T-helper 2 cell treated with Interferon-gamma antibody and Interleukin-4, amounts not matched to agents 100 ng/mL and 5 ng/mL, for 36 hours (primary cell): ENCODE measurements at regions not wholly inside any gene's neighbourhood (a gene's known extent, or its start where the extent isn't known, plus 50 kb on each side); places are given as distances from the start of the nearest gene placed in this dataset.
"Not testable (repeated sequence)": the region's sequence is repeated elsewhere in the genome, so short reads cannot be mapped to it uniquely, and the experiment has no call there.

ENCODE experiments used
- intact Hi-C: fragments of 100-400 bp; cut with micrococcal nuclease; formaldehyde crosslinking; loops from one replicate; pipeline ENCODE4 v1.15.1; 2023

GRCh38 chr4:69013933-69014332 is 62.3 kb upstream of the UGT2A3 start:
- intact Hi-C loops: not testable (repeated sequence)

- intact Hi-C loops: not testable (repeated sequence)
Measured at GRCh38 chr4:69017986-69018385, 66.4 kb upstream of the UGT2A3 start.

GRCh38 chr4:69019538-69020461 is 68.2 kb upstream of the UGT2A3 start:
- intact Hi-C loops: not testable (repeated sequence)

GRCh38 chr4:69020462-69020807 is 68.8 kb upstream of the UGT2A3 start:
- intact Hi-C loops: not testable (repeated sequence)

- intact Hi-C loops: loop anchor here (2.0 kb wide), 1 partner anchor 527 kb away; no protein-coding TSS in a partner anchor
Measured at GRCh38 chr4:69025191-69025998, 70.9 kb upstream of the UGT2B7 start.

GRCh38 chr4:69025999-69026387 is 70.3 kb upstream of the UGT2B7 start:
- intact Hi-C loops: loop anchor here (2.0 kb wide), 1 partner anchor 527 kb away; no protein-coding TSS in a partner anchor

GRCh38 chr4:69026974-69027373 is 69.3 kb upstream of the UGT2B7 start:
- intact Hi-C loops: no loop called here

GRCh38 chr4:69030326-69030725 is 65.9 kb upstream of the UGT2B7 start:
- intact Hi-C loops: no loop called here

- intact Hi-C loops: no loop called here
Measured at GRCh38 chr4:69032847-69033638, 63.2 kb upstream of the UGT2B7 start.

- intact Hi-C loops: not testable (repeated sequence)
Measured at GRCh38 chr4:69034315-69034740, 61.9 kb upstream of the UGT2B7 start.

- intact Hi-C loops: no loop called here
Measured at GRCh38 chr4:69038582-69038981, 57.7 kb upstream of the UGT2B7 start.

GRCh38 chr4:69039071-69039470 is 57.2 kb upstream of the UGT2B7 start:
- intact Hi-C loops: no loop called here

- intact Hi-C loops: no loop called here
Measured at GRCh38 chr4:69044247-69044646, 52.0 kb upstream of the UGT2B7 start.
